T-helper 1 cell (primary cell): ENCODE measurements at regions not wholly inside any gene's neighbourhood (a gene's known extent, or its start where the extent isn't known, plus 50 kb on each side); places are given as distances from the start of the nearest gene placed in this dataset.

Experiments used
- DNase-seq, 5 donors: peaks; one replicate each; pipeline ENCODE4 v3.0.0-alpha.2; 2012 to 2020

- DNase-seq: no peak
These were observed 261.2 kb upstream of the TAC1 start for GRCh38 chr7:97470726-97471125.

DNA sequence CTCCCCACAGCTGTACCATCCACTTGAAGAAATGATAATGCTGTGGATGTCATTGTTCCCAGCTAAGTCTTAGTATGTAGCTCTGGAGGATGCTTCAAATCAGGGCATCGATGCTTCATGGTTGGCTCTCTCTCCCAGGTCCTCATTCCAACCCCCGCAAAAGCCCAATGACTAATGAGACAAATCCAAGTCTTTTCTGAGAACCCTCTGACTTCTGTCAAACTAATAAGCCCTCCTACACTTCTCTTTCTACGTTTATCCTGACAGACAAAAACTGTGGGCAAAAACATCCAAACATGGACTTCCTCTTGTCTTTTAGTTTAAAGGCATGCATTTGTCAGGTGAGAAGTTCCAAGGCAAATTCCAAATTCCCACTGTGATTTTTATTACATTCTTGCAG lies 260.4 kb upstream of the TAC1 start:
- no peak for DNase-seq

GRCh38 chr7:97479740-97480290 lies 252.1 kb upstream of the TAC1 start:
- no peak for DNase-seq

GRCh38 chr7:97480772-97481390 lies 251.0 kb upstream of the TAC1 start:
- no peak for DNase-seq

DNA sequence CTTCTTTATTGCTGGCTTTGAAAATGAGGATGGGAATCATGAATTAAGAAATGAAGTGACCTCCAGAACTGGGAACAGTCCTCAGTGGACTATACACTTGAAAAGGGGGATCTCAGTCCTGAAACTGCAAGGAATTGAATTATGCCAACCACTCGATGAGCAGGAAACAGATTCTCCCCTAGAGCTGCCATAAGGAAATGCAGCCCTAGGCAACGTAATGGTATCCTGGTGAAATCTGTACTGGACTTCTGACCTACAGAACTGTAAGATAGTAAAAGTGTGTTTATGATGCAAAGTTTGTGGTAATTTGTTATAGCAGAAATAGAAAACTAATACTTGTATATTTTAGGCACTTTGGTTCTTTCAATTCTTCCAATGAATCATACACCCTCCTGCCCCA lies 236.4 kb upstream of the TAC1 start:
- no peak for DNase-seq

DNA sequence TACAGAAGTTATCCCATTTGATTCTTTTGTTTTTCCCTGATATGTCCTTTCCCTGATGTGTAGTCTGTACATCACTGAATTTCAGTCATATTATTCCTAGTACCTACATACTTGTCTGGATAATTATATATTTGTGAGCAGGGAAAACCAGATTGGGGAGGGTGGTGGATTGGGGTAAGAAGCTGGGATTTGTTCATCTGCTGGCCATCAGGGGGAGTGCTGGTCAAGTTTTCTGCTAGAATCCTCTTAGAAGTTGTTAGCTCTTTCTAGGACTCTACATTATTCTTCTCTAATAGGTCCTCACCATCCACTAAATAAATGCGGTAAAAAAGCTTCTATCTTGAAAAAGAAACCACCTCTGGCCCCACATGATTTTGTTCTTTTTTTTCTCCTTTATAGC lies 232.7 kb upstream of the TAC1 start:
- DNase-seq: peak in 2 of 5 donors; percentile 0 to 2

DNA sequence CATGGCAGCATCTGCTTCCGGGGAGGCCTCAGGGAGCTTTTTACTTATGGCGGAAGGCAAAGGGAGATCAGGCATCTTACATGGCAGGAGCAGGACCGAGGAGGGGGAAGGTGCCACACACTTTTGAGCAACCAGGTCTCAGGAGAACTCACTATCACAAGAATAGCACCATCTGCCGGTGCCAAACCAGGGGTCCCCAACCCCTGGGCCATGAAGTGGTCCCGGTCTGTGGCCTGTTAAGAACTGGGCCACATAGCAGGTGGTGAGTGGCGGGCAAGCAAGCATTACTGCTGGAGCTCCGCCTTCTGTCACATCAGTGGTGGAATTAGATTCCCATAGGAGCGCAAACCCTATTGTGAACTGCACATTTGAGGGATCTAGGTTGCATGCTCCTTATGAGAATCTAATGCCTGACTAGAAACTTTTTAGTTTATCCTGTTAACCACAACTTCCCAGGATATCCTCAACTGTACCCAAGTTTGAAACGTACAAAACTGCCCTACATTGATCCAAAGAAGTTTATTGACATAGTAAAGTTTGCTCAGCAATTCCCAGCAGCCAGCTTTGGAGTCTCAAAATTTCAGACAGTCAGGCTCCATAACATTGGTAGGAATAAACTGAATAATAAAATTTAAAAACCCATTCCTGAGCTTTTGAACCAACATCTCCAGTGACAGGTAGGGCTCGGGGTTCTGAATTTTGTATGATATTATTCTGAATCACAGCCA lies 228.4 kb upstream of the TAC1 start:
- DNase-seq: no peak

DNA sequence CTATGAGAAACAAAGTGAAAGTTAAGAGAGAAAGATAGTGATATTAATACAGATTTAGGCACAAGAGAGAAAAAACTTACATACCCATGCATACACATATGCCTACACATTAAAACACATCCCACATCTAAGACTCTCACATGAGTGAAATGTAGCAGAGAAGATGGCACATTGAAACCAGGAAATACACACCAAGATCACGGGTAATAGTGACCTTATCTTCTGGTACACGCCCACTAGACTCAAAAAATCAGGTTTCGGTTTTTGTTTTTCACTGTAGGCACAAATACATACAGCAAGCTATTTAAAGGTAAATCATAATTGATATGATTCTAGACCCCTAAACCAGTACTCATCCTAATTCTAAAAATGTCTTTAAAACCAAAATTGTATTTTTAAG lies 225.2 kb upstream of the TAC1 start:
- DNase-seq: peak in 1 of 5 donors; percentile 15

DNA sequence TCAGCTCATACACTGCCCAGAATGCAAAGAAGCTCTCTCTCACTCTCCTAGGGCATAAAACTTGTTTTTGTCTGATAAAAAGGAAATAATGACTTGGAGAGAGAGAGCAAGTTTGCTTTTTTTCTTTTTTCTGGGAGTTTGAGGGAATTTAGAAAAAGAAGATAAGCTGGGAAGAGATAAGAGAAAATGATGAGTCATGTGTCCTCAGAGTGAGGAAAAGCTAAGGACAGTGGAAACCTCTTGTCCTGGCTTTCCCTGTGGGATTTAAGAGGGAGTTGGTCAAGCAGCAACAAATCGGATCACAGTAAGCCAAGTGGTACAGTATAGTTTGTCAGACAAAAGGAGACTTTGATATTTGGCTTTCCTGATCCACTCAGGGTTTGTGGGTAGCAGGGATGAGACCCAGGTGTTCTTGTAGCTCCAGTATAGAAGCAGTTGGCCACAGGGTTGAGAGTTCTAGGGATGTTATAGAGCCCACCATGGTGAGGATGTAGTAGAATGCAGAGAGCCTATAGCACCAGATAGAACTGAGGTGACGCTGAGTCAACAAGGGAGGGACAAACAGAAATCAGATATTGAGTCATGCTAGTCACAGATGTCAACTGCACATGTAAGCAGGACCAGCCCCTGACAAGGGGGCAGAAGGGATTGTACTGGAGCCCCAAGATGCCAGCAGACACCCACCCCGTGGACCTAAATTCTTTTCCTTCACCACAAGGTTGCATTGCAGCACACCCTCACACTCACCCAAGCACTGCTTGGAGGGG lies 219.3 kb upstream of the TAC1 start:
- no peak for DNase-seq

DNA sequence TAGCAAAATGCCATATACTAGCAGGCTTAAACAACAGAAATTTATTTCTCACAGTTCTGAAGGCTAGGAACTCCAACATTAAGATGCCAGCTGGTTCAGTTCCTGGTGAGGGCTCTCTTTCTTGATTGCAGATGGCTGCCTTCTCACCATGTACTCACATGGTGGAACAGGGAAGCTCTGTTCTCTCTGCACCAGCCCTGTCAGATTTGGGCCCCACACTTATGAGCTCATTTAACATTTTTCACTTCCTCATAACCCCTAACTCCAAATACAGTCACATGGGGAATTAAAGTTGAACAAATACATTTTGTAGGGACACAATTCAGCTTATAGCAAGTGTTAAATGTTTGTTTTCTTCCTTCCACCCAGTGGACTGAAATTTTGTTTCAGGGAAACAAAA lies 218.6 kb upstream of the TAC1 start:
- no peak for DNase-seq

DNA sequence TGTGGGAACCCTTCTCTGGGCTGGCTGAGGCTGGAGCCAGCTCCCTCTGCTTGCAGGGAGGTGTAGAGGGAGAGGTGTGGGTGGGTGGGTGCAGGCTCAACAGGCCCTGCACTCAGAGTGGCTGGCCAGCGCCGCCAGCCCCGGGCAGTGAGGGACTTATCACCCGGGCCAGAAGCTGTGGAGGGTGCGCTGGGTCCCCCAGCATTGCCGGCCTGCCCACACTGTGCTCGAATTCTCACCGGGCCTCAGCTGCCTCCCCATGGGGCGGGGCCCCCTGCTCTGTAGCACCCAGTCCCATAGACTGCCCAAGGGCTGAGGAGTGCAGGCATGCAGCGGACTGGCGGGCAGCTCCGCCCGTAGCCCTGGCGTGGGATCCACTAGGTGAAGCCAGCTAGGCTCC lies 190.7 kb upstream of the TAC1 start:
- no peak for DNase-seq

- no peak for DNase-seq
These were observed 175.9 kb upstream of the TAC1 start for GRCh38 chr7:97555857-97556421.

DNA sequence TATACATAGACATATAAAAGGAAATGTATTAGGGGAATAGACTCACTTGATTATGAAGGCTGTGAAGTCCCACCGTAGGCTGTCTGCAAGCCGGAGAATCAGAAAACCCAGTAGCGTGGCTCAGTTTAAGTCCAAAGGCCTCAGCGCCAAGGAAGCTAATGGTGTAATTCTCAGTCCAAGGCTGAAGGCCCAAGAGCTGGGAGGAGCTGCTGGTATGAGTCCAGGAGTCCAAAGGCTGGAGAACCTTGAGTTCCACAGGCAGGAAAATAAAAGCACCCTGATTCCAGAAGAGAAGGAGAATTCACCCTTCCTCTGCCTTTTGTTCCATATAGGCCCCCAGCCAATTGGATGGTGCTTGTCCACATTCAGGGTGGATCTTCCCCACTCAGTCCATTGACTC lies 166.2 kb upstream of the TAC1 start:
- no peak for DNase-seq

DNA sequence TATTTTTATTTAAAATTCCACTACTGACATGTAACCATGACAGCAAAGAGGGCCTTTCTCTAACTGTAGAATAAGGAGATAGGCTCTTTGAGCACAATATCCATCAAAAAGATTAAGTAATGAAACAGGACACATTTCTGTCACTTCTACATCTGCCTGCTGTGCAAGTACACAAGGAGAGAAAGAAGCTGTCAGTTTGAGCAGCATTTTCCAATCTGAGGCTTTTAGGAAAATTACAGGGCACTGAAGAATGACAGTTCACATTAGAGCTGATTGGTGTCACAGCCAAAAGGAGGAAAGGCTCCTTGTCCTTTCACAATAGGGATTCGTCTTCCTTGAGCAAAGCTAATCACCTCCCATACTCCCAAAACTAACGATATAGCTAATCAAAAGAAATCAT lies 158.8 kb upstream of the TAC1 start:
- no peak for DNase-seq

DNA sequence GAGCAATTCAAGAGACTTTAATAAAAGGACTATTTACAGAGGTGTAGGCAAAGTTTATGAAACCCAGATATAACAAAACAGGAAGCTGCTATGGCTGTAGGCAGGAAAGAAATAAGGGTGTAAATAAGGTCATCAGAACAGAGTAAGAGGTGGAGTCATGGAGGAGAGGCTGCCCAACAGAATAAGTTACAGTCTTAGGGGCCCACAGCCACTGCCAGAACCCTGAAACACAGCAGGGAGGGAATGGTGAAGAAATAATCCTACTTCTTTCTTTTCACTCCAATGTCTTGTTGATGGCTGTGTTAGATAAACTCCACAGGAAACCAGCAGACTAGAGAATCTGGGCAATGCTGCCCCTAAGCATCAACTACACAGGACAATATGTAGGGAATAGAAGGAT lies 155.8 kb upstream of the TAC1 start:
- no peak for DNase-seq

DNA sequence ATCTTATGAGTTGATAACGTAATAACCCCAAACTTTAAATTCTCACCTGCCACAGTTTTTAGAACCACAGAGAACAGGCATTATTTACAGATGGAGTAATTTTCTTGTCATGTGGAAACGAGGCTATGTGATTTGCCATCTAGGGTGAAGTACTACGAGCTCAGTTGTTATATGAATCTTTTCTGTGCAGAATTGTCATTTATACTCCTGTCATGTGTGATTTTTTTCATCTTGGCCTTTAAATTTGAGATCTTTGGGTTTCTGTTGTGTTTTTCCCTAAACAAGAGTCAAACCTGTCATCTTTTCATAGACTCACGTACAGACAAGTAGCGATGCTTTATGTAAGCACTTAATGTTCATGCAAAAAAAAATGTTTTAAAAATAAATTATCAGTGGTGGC lies 153.7 kb upstream of the TAC1 start:
- no peak for DNase-seq

DNA sequence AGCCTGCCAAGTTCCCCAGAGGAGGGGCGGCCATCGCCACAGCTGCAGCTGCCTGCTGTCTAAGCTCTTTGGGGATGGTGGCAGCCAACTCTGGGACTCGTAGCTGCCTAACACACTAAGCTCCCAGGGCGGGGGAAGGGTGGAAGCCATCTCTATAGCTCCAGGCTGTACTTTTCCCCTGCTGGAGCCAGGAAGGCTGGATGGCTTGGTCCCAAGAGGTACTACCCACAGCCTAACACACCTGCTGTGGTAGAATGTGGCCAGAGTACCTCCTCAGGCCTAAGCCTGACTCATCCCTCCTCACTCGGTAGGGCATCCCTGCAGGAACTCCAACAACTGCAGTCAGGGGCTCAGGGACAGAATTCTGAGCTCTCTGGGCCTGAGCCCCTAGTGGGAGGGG lies 151.7 kb upstream of the TAC1 start:
- no peak for DNase-seq

DNA sequence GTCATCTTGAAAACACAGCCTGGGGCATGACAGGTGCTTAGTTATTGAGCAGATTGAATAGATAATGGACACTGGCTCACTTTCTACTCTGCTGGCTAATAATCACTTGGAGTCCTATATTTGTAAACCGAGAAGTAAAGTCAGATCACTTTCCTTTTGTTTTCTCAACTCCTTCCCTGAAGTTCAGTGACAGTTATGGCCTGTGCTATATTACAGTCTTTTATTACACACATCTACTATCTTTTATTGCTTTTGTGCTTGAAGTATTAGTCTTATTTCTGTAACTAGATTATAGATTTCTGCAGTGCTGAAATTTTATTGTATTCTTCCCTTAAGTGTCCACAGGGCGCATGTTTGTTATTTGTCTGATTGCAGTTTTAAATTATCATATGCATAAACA lies 136.4 kb upstream of the TAC1 start:
- DNase-seq: no peak

- DNase-seq: no peak
These were observed 129.9 kb upstream of the TAC1 start for GRCh38 chr7:97601931-97602457.

DNA sequence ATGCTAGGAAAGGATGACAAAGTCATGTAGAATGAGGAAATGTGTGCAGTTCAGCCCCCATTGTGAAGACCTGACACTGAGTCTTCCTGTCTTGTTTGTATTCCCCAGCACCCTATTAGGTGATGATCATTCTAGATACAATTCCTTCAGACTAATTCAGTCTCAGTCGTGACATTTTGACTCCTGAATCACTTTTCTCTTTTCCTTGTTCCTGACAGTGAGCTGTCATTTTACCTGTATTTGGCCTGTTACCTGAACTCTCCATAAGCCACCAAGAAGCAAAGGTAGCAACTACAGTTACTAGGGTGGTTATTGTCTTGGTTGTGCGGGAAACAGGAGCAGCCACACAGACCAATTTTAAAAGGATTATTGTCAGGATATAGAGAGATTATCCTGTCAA lies 111.4 kb upstream of the TAC1 start:
- DNase-seq: no peak

- no peak for DNase-seq
These were observed 108.6 kb upstream of the TAC1 start for GRCh38 chr7:97623333-97623732.

DNA sequence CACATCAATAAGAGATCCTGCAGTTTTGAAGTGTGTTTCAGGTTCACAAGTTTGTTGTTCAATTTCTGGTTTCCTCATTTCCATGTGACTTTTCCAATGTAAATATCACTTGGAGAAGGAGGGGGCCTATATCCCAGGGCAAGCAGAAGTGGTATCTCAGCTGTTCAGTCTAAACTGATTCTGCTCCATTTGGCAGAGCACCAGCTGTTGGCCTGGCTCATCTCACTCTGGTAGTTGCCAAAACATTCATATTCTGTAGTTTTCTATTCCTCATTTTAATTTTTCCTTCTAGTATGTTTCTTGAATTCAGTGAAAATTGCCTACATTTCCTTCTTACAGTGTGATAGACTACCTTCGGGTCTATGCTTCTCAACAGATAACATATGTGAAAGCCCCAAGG lies 101.8 kb upstream of the TAC1 start:
- no peak for DNase-seq

- DNase-seq: no peak
These were observed 96.3 kb upstream of the TAC1 start for GRCh38 chr7:97635622-97636021.
